ENCODE measurements at regions not wholly inside any gene's neighbourhood (a gene's known extent, or its start where the extent isn't known, plus 50 kb on each side); places are given as distances from the start of the nearest gene placed in this dataset.

DNA sequence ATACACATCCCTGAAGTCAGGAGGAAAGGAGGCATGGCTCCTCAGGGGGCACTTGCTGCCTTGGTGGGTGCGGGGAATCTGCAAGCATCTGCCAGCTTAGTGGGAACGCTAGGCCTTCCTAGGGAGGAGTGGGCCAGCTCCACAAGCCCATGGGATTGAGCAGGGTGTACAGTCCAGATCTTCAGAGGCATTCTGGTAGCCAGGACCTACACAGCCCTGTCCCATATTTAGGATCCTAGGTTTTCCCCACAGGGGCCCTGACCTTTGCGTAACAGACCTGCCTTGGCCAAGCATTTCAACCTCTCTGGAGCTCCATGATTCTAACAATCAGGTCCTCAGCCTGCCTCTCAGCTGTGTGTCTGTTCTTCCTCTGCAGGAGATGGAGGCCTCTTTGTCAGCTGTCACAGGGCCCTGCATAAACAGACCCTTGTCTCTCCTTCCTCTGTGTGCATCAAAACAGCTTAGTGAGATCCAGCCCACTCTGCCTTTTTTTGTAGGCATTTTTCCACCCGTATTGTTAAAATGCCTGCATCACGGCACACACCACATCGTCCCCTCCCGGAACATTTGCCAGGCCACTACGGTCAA lies 140.2 kb upstream of the NDUFV2 start:
- 96% methylated on average over 8 of the region's 8 CpGs for WGBS
- H3K27ac ChIP-seq (ENCODE audit: low read depth in 1 of 2, low read length in 2 of 2): no peak overlapping the region

DNA sequence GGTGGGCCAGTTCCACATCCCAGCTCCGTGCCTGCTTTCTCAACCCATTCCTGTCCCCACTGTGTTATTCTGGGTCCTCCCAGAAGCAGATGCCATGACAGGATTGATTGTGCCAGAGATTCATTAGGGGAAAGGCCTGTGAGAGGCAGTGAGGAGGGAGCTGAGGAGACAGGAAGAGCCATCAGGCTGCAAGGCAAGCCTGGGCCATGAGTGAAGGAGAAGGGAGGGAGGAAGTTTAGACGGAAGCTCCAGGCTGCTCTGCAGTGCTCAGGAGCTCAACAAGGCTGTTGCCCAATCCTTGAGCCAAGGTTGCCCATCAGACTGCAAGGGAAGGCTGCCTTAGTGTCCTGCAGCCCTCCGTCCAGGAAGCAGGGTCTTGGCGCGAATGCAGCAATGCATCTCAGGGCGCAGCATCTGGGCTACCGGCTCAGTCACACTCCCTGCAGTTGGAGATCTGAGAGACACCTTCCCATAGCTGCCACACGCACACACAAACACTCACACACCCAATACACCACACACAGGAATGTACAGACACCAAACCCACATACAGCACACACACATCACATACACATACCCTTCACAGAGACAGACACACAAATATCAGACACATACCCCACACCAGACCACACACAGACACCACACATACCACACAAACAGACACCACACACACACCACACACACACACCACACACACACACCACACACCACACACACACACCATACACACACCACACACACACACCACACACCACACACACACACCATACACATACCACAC lies 139.5 kb upstream of the NDUFV2 start:
- peaks cover 10 to 25% (median 22%) of the 10 kb centered on the region in 4 donors for H3K4me1 ChIP-seq (ENCODE audit: control insufficient read depth in 4 of 4, insufficient read depth in 4 of 4, low read length in 3 of 4)
- H3K9me3 ChIP-seq (ENCODE audit: control insufficient read depth in 4 of 4, low read length in 3 of 4): no peaks in the 10 kb centered on the region
- no peak overlapping the region for H3K27ac ChIP-seq (ENCODE audit: low read depth in 1 of 2, low read length in 2 of 2)
- no peaks in the 10 kb centered on the region for H3K36me3 ChIP-seq (ENCODE audit: control insufficient read depth in 4 of 4, insufficient read depth in 3 of 4, low read depth in 1 of 4, low read length in 3 of 4)
- TF ChIP-seq YY1 (IDR thresholded peaks at IDR 0.05): no peak
- TF ChIP-seq RAD21 (IDR thresholded peaks at IDR 0.05): no peak
- TF ChIP-seq, protein P1, sequence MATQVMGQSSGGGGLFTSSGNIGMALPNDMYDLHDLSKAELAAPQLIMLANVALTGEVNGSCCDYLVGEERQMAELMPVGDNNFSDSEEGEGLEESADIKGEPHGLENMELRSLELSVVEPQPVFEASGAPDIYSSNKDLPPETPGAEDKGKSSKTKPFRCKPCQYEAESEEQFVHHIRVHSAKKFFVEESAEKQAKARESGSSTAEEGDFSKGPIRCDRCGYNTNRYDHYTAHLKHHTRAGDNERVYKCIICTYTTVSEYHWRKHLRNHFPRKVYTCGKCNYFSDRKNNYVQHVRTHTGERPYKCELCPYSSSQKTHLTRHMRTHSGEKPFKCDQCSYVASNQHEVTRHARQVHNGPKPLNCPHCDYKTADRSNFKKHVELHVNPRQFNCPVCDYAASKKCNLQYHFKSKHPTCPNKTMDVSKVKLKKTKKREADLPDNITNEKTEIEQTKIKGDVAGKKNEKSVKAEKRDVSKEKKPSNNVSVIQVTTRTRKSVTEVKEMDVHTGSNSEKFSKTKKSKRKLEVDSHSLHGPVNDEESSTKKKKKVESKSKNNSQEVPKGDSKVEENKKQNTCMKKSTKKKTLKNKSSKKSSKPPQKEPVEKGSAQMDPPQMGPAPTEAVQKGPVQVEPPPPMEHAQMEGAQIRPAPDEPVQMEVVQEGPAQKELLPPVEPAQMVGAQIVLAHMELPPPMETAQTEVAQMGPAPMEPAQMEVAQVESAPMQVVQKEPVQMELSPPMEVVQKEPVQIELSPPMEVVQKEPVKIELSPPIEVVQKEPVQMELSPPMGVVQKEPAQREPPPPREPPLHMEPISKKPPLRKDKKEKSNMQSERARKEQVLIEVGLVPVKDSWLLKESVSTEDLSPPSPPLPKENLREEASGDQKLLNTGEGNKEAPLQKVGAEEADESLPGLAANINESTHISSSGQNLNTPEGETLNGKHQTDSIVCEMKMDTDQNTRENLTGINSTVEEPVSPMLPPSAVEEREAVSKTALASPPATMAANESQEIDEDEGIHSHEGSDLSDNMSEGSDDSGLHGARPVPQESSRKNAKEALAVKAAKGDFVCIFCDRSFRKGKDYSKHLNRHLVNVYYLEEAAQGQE (IDR thresholded peaks at IDR 0.05): no peak
- TF ChIP-seq, protein P2, sequence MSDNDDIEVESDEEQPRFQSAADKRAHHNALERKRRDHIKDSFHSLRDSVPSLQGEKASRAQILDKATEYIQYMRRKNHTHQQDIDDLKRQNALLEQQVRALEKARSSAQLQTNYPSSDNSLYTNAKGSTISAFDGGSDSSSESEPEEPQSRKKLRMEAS (IDR thresholded peaks at IDR 0.05): no peak
- TF ChIP-seq EGR1 (IDR thresholded peaks at IDR 0.05; ENCODE audit: low read depth in 2 of 2): no peak
- TF ChIP-seq NR2F2 (IDR thresholded peaks at IDR 0.05): no peak
- no peak for TF ChIP-seq HNF4A (conservative IDR thresholded peaks at IDR 0.05)
- no peak for TF ChIP-seq FOXA2 (IDR thresholded peaks at IDR 0.05)
- TF ChIP-seq GABPA (IDR thresholded peaks at IDR 0.05 in 1 of 2, conservative IDR thresholded peaks at IDR 0.05 in 1 of 2): no peak
- no peak for TF ChIP-seq JUND (IDR thresholded peaks at IDR 0.05)
- TF ChIP-seq, protein P3, sequence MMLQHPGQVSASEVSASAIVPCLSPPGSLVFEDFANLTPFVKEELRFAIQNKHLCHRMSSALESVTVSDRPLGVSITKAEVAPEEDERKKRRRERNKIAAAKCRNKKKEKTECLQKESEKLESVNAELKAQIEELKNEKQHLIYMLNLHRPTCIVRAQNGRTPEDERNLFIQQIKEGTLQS (IDR thresholded peaks at IDR 0.05): no peak
- no peaks in the 10 kb centered on the region for H3K27me3 ChIP-seq (ENCODE audit: control insufficient read depth in 4 of 4, insufficient read depth in 4 of 4, low read length in 3 of 4)
- no peak for DNase-seq (ENCODE audit: low spot score)
- H3K9ac ChIP-seq (ENCODE audit: low read depth in 1 of 2, low read length in 2 of 2): no peak overlapping the region
- 90% methylated on average over 8 of the region's 8 CpGs for WGBS
- H3K4me3 ChIP-seq (ENCODE audit: low read depth in 1 of 3, low read length in 3 of 3): no peak overlapping the region

More for the DNA sequence above, 140.2 kb upstream of the NDUFV2 start:
- DNase-seq (ENCODE audit: low spot score): no peak
- Histone ChIP-seq H3K36me3 (ENCODE audit: control insufficient read depth in 4 of 4, insufficient read depth in 3 of 4, low read depth in 1 of 4, low read length in 3 of 4) (no peaks in the 10 kb centered on the region), H3K9me3 (ENCODE audit: control insufficient read depth in 4 of 4, low read length in 3 of 4) (no peaks in the 10 kb centered on the region), H3K4me3 (ENCODE audit: low read depth in 1 of 3, low read length in 3 of 3) (no peak overlapping the region), H3K27me3 (ENCODE audit: control insufficient read depth in 4 of 4, insufficient read depth in 4 of 4, low read length in 3 of 4) (no peaks in the 10 kb centered on the region), H3K9ac (ENCODE audit: low read depth in 1 of 2, low read length in 2 of 2) (no peak overlapping the region), H3K4me1 (ENCODE audit: control insufficient read depth in 4 of 4, insufficient read depth in 4 of 4, low read length in 3 of 4) (peaks cover 10 to 25% (median 22%) of the 10 kb centered on the region in 4 donors)
- no peak for TF ChIP-seq HNF4A (conservative IDR thresholded peaks at IDR 0.05)
- TF ChIP-seq, protein P4, sequence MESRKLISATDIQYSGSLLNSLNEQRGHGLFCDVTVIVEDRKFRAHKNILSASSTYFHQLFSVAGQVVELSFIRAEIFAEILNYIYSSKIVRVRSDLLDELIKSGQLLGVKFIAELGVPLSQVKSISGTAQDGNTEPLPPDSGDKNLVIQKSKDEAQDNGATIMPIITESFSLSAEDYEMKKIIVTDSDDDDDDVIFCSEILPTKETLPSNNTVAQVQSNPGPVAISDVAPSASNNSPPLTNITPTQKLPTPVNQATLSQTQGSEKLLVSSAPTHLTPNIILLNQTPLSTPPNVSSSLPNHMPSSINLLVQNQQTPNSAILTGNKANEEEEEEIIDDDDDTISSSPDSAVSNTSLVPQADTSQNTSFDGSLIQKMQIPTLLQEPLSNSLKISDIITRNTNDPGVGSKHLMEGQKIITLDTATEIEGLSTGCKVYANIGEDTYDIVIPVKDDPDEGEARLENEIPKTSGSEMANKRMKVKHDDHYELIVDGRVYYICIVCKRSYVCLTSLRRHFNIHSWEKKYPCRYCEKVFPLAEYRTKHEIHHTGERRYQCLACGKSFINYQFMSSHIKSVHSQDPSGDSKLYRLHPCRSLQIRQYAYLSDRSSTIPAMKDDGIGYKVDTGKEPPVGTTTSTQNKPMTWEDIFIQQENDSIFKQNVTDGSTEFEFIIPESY (IDR thresholded peaks at IDR 0.05): no peak
- TF ChIP-seq NR2F2 (IDR thresholded peaks at IDR 0.05): no peak
- TF ChIP-seq FOXA1 (IDR thresholded peaks at IDR 0.05): no peak
- TF ChIP-seq, protein P5, sequence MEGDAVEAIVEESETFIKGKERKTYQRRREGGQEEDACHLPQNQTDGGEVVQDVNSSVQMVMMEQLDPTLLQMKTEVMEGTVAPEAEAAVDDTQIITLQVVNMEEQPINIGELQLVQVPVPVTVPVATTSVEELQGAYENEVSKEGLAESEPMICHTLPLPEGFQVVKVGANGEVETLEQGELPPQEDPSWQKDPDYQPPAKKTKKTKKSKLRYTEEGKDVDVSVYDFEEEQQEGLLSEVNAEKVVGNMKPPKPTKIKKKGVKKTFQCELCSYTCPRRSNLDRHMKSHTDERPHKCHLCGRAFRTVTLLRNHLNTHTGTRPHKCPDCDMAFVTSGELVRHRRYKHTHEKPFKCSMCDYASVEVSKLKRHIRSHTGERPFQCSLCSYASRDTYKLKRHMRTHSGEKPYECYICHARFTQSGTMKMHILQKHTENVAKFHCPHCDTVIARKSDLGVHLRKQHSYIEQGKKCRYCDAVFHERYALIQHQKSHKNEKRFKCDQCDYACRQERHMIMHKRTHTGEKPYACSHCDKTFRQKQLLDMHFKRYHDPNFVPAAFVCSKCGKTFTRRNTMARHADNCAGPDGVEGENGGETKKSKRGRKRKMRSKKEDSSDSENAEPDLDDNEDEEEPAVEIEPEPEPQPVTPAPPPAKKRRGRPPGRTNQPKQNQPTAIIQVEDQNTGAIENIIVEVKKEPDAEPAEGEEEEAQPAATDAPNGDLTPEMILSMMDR (IDR thresholded peaks at IDR 0.05; ENCODE audit: low read depth, low read length, missing input control): no peak
- TF ChIP-seq SP1 (IDR thresholded peaks at IDR 0.05): no peak
- TF ChIP-seq JUND (IDR thresholded peaks at IDR 0.05): no peak
